HG03460 (cell line): ENCODE measurements at regions not wholly inside any gene's neighbourhood (a gene's known extent, or its start where the extent isn't known, plus 50 kb on each side); places are given as distances from the start of the nearest gene placed in this dataset.

Source experiments
- ATAC-seq: cut with Tn5 transposase; IDR thresholded peaks from one replicate; pipeline ENCODE4 v1.9.1; 2021; ENCODE audit not compliant: unreplicated experiment

- ATAC-seq: no peak
Observed at GRCh38 chr10:128694851-128695725, 568.9 kb upstream of the MKI67 start.

- ATAC-seq: no peak
Observed at GRCh38 chr10:128695931-128696330, 569.7 kb upstream of the MKI67 start.

- no peak for ATAC-seq
Observed at GRCh38 chr10:128697437-128697836, 571.2 kb upstream of the MKI67 start.

GRCh38 chr10:128701381-128701780 is 575.2 kb upstream of the MKI67 start:
- no peak for ATAC-seq

- ATAC-seq: no peak
Observed at GRCh38 chr10:128701837-128702236, 575.6 kb upstream of the MKI67 start.

GRCh38 chr10:128704716-128705115 is 578.5 kb upstream of the MKI67 start:
- no peak for ATAC-seq

GRCh38 chr10:128708182-128708581 is 582.0 kb upstream of the MKI67 start:
- ATAC-seq: no peak

GRCh38 chr10:128709686-128710085 is 583.5 kb upstream of the MKI67 start:
- no peak for ATAC-seq

GRCh38 chr10:128710098-128710797 is 584.0 kb upstream of the MKI67 start:
- no peak for ATAC-seq

GRCh38 chr10:128710798-128711183 is 584.6 kb upstream of the MKI67 start:
- ATAC-seq: no peak

- no peak for ATAC-seq
Observed at GRCh38 chr10:128711806-128712205, 585.6 kb upstream of the MKI67 start.

GRCh38 chr10:128712661-128713400 is 586.6 kb upstream of the MKI67 start:
- ATAC-seq: no peak

- no peak for ATAC-seq
Observed at GRCh38 chr10:128713471-128713870, 587.2 kb upstream of the MKI67 start.

GRCh38 chr10:128713874-128714570 is 587.8 kb upstream of the MKI67 start:
- no peak for ATAC-seq

GRCh38 chr10:128714644-128715415 is 588.6 kb upstream of the MKI67 start:
- ATAC-seq: no peak

GRCh38 chr10:128716181-128716580 is 590.0 kb upstream of the MKI67 start:
- no peak for ATAC-seq

GRCh38 chr10:128721963-128722445 is 595.8 kb upstream of the MKI67 start:
- no peak for ATAC-seq

- no peak for ATAC-seq
Observed at GRCh38 chr10:128722947-128723346, 596.7 kb upstream of the MKI67 start.

GRCh38 chr10:128723631-128724205 is 597.5 kb upstream of the MKI67 start:
- ATAC-seq: no peak

- no peak for ATAC-seq
Observed at GRCh38 chr10:128725531-128725930, 599.3 kb upstream of the MKI67 start.
